H1 (cell line): ENCODE measurements at regions not wholly inside any gene's neighbourhood (a gene's known extent, or its start where the extent isn't known, plus 50 kb on each side); places are given as distances from the start of the nearest gene placed in this dataset.

ENCODE experiments used
- EGR1 ChIP-seq: IDR thresholded peaks from 2 replicates; pipeline ENCODE4 v1.6.1; 2011; ENCODE audit warnings: low read depth, low read length, borderline replicate concordance
- EP300 ChIP-seq, 2 experiments: IDR thresholded peaks; 1 replicate in 1 of 2; 2 replicates in 1 of 2; pipeline ENCODE4 v1.6.1; 2011 to 2012; ENCODE audit warnings: low read depth in 2 of 2, low read length in 2 of 2, mild to moderate bottlenecking in 2 of 2, borderline replicate concordance in 1 of 2, inconsistent platforms in 1 of 2, moderate library complexity in 1 of 2
- MAX ChIP-seq: IDR thresholded peaks from 2 replicates; pipeline ENCODE4 v1.6.1; 2012; ENCODE audit warnings: inconsistent platforms
- POLR2A ChIP-seq, 2 experiments: IDR thresholded peaks; 1 replicate in 1 of 2; 2 replicates in 1 of 2; pipeline ENCODE4 v1.6.1; 2011; ENCODE audit warnings: low read depth in 2 of 2, low read length in 2 of 2, mild to moderate bottlenecking in 2 of 2; ENCODE audit errors: control extremely low read depth in 1 of 2
- POLR2AphosphoS5 ChIP-seq: IDR thresholded peaks from 2 replicates; pipeline ENCODE4 v1.6.1; 2011; ENCODE audit warnings: low read depth, low read length
- POU5F1 ChIP-seq: IDR thresholded peaks from 2 replicates; pipeline ENCODE4 v1.6.1; 2011; ENCODE audit warnings: low read depth, mild to moderate bottlenecking, low read length, moderate library complexity
- SIN3A ChIP-seq, 2 experiments: IDR thresholded peaks in 1 of 2; conservative IDR thresholded peaks in 1 of 2; 2 replicates each; pipeline ENCODE4 v1.6.1; 2011 to 2012; ENCODE audit warnings: low read length in 2 of 2, improper control_type of control experiment in 1 of 2, low read depth in 1 of 2, mild to moderate bottlenecking in 1 of 2
- SP1 ChIP-seq: IDR thresholded peaks from 2 replicates; pipeline ENCODE4 v1.6.1; 2011; ENCODE audit warnings: low read depth, low read length
- SRF ChIP-seq: IDR thresholded peaks from 2 replicates; pipeline ENCODE4 v1.6.1; 2011; ENCODE audit warnings: mild to moderate bottlenecking, low read depth, low read length, moderate library complexity

DNA sequence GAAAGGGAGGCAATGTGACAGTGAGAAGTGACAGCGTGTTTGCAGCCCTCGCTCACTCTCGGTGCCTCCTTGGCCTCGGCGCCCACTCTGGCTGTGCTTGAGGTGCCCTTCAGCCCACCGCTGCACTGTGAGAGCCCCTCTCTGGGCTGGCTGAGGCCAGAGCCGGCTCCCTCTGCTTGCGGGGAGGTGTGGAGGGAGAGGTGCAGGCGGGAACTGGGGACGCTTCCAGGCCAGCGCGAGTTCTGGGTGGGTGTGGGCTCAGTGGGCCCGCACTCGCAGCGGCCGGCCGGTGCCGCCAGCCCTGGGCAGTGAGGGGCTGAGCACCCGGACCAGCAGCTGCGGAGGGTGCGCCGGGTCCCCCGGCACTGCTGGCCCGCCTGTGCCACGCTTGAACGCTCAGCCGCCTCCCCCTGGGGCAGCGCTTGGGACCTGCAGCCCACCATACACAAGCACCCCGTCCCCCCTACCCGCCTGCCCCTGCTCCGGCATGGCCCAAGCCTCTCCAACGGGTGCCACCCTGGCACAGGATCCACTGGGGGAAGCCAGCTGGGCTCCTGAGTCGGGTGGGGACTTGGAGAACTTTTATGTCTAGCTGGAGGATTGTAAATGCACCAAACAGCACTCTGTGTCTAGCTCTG is 1142.8 kb upstream of the INTU start:
- no peak for TF ChIP-seq EP300 (IDR thresholded peaks at IDR 0.05; ENCODE audit: borderline replicate concordance in 1 of 2, low read depth in 2 of 2, low read length in 2 of 2)
- no peak for TF ChIP-seq POLR2AphosphoS5
- no peak for TF ChIP-seq SP1
- TF ChIP-seq SRF = no peak
- no peak for TF ChIP-seq POU5F1
- no peak for TF ChIP-seq MAX
- TF ChIP-seq EGR1 = no peak
- TF ChIP-seq POLR2A (IDR thresholded peaks at IDR 0.05; ENCODE audit: control extremely low read depth in 1 of 2, low read depth in 2 of 2, low read length in 2 of 2) = no peak
- no peak for TF ChIP-seq SIN3A (conservative IDR thresholded peaks at IDR 0.05 in 1 of 2, IDR thresholded peaks at IDR 0.05 in 1 of 2; ENCODE audit: low read depth in 1 of 2, low read length in 2 of 2)
